SJCRH30 (cell line): ENCODE measurements at regions not wholly inside any gene's neighbourhood (a gene's known extent, or its start where the extent isn't known, plus 50 kb on each side); places are given as distances from the start of the nearest gene placed in this dataset.
A peak's percentile ranks its signal among the peaks of the same experiment; 100 is the strongest.
"Not testable (repeated sequence)": the region's sequence is repeated elsewhere in the genome, so short reads cannot be mapped to it uniquely, and the experiment has no call there.

Source experiments
- DNase-seq, 2 experiments: peaks; one replicate each; pipeline ENCODE4 v3.0.0-alpha.2; 2015 to 2020
- H3K27ac ChIP-seq: fragments of 250-450 bp; sonication (Bioruptor Pico); 2 replicates; pipeline ENCODE4 v1.5.1; 2020; ENCODE audit warnings: mild to moderate bottlenecking, moderate library complexity
- H3K27me3 ChIP-seq: fragments of 250-450 bp; sonication (Bioruptor Pico); 2 replicates; pipeline ENCODE4 v1.5.1; 2020; ENCODE audit warnings: mild to moderate bottlenecking, moderate library complexity
- H3K36me3 ChIP-seq: fragments of 250-450 bp; sonication (Bioruptor Pico); 2 replicates; pipeline ENCODE4 v1.5.1; 2020; ENCODE audit warnings: mild to moderate bottlenecking, moderate library complexity
- H3K4me1 ChIP-seq: fragments of 250-450 bp; sonication (Bioruptor Pico); 2 replicates; pipeline ENCODE4 v1.5.1; 2020; ENCODE audit warnings: mild to moderate bottlenecking, moderate library complexity
- H3K4me3 ChIP-seq: fragments of 250-450 bp; sonication (Bioruptor Pico); 2 replicates; pipeline ENCODE4 v1.5.1; 2020; ENCODE audit warnings: mild to moderate bottlenecking, moderate library complexity
- H3K9me3 ChIP-seq: fragments of 250-450 bp; sonication (Bioruptor Pico); replicated peaks from 2 replicates; pipeline ENCODE4 v1.5.1; 2020; ENCODE audit warnings: mild to moderate bottlenecking, moderate library complexity

- no peaks in the 10 kb centered on the region; the same call in 1 of the 2 replicates for H3K4me1 ChIP-seq
- DNase-seq, result no peak
- no peak overlapping the region for H3K27ac ChIP-seq
- no peak overlapping the region for H3K4me3 ChIP-seq
- no peaks in the 10 kb centered on the region for H3K9me3 ChIP-seq
- no peaks in the 10 kb centered on the region for H3K27me3 ChIP-seq
- no peaks in the 10 kb centered on the region for H3K36me3 ChIP-seq
These were observed 1063.9 kb upstream of the ACO1 start for GRCh38 chr9:31320494-31320893.

GRCh38 chr9:31321256-31321655 lies 1063.2 kb upstream of the ACO1 start:
- no peak overlapping the region for H3K4me3 ChIP-seq
- H3K27ac ChIP-seq, result no peak overlapping the region
- H3K9me3 ChIP-seq, result no peaks in the 10 kb centered on the region
- no peak for DNase-seq
- no peaks in the 10 kb centered on the region; the same call in 1 of the 2 replicates for H3K4me1 ChIP-seq
- no peaks in the 10 kb centered on the region for H3K27me3 ChIP-seq
- H3K36me3 ChIP-seq, result no peaks in the 10 kb centered on the region

- Histone ChIP-seq H3K4me1 (no peaks in the 10 kb centered on the region; the same call in 1 of the 2 replicates), H3K27me3 (no peaks in the 10 kb centered on the region), H3K36me3 (no peaks in the 10 kb centered on the region), H3K27ac (no peak overlapping the region), H3K9me3 (no peaks in the 10 kb centered on the region), H3K4me3 (no peak overlapping the region)
- DNase-seq, result peak; percentile 62 to 68
These were observed 1062.8 kb upstream of the ACO1 start for GRCh38 chr9:31321686-31322085.

DNA sequence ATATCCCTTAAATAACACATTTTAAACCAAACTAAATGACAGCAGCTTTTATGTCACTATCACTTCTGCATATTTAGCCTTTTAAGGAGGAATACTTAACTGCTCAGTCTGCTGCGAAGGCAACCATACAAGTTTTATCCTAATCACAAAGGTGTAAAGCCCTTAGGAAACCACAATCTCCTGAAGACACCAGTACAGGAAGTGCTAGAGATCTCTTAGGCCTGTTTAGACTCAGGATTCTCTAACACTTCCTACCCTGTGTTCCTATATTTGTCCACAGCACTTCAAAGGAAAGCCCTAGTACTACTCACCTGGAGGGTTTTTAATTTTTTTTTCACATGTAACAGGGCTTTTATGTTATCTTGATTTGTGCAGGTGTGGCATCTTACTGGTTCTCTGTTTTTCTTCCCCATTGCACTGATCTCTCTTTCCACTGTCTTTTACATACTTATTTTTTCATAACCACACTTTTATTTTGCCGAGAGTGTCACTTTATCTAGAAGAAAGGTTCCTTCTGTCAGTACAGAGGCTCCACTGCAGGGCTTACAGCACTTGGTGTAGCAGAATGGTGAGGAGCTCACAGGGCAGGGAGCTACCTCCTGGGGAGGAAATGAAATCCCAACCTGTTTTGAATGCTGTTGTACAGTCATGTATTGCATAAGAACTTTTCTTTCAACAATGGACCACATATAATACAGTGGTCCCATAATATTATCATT lies 1060.6 kb upstream of the ACO1 start:
- no peak overlapping the region for H3K27ac ChIP-seq
- no peaks in the 10 kb centered on the region for H3K27me3 ChIP-seq
- H3K4me1 ChIP-seq, result no peaks in the 10 kb centered on the region; the same call in 1 of the 2 replicates
- no peaks in the 10 kb centered on the region for H3K36me3 ChIP-seq
- H3K4me3 ChIP-seq, result no peak overlapping the region
- H3K9me3 ChIP-seq, result no peaks in the 10 kb centered on the region
- no peak for DNase-seq

GRCh38 chr9:31325778-31326177 lies 1058.7 kb upstream of the ACO1 start:
- Histone ChIP-seq H3K36me3 (no peaks in the 10 kb centered on the region), H3K4me1 (no peaks in the 10 kb centered on the region; the same call in 1 of the 2 replicates), H3K9me3 (no peaks in the 10 kb centered on the region), H3K27ac (no peak overlapping the region), H3K4me3 (no peak overlapping the region), H3K27me3 (no peaks in the 10 kb centered on the region)
- DNase-seq, result no peak

DNA sequence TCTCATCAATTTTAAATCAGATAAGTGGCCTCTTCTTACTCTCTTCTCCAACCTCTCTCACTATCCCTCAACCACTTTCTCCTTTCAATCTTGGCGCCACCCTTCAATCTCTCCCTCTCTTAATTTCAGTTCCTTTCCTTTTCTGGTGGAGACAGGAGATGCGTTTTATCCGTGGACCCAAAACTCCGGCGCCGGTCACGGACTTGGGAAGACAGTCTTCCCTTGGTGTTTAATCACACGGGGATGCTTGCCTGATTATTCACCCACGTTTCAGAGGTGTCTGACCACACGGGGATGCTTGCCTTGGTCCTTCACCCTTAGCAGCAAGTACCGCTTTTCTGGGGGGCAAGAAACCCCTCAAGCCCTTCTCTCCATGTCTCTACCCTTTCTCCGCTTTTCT lies 1057.6 kb upstream of the ACO1 start:
- H3K27me3 ChIP-seq, H3K27ac ChIP-seq, DNase-seq, H3K4me1 ChIP-seq, H3K9me3 ChIP-seq, H3K36me3 ChIP-seq, H3K4me3 ChIP-seq: not testable (repeated sequence)

- Histone ChIP-seq H3K9me3 (no peaks in the 10 kb centered on the region), H3K27ac (no peak overlapping the region), H3K27me3 (no peaks in the 10 kb centered on the region), H3K4me3 (no peak overlapping the region), H3K4me1 (no peaks in the 10 kb centered on the region), H3K36me3 (no peaks in the 10 kb centered on the region)
- DNase-seq, result no peak
These were observed 1049.5 kb upstream of the ACO1 start for GRCh38 chr9:31334837-31335528.

DNA sequence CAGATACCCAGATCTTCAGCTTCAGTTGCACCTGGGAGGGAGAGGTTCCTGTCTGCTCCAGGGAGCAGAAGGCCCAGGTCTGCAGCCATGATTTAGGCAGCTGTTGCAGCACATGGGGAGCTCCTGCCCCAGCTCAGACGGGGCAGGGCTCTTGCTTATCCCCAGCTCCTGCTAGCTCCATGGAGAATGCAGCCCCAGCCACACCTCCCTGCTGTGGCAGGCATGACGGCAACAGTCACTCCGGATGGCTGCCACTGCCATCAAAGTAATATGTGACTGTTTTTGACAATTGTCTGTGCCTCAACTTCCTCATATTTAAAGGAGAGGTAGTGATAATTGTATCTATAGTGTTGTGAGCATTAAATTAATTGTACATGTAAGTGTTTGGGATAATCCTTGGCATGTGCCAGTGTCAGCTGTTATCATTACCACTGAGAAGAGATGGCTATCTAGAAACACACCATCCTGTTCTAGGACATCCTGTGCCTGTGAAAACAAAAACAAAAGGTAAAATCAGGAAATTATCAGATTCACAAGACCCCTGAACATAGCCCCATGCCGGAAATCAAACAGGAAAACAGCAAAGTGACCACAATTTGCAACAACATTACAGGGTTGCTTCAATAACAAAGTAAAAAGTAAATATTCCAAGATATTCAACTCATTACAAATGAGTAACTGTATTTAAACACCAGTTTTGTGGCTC lies 1048.8 kb upstream of the ACO1 start:
- H3K4me1 ChIP-seq, result no peaks in the 10 kb centered on the region
- H3K27me3 ChIP-seq, result no peaks in the 10 kb centered on the region
- H3K36me3 ChIP-seq, result no peaks in the 10 kb centered on the region
- no peak for DNase-seq
- H3K27ac ChIP-seq, result no peak overlapping the region
- no peak overlapping the region for H3K4me3 ChIP-seq
- no peaks in the 10 kb centered on the region for H3K9me3 ChIP-seq

DNA sequence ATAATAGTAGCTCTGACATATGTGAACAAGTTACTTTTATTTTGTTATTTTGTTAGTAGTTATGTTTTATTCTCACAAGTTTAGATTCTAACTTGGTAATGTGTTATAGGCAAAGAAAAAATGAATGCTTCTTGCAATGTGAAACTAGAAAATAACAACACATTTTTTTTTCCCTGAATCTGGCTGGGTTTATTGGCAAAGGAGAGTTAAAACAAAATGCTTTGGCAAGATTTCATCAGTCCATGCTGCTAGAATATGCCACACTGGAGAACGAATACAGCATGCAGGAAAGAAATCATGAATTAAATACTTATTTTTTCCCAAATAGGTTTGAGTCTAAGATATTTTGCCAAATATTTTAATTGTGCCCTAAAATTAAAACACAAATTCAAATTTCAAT lies 1048.1 kb upstream of the ACO1 start:
- no peaks in the 10 kb centered on the region for H3K4me1 ChIP-seq
- DNase-seq, result no peak
- H3K27ac ChIP-seq, result no peak overlapping the region
- no peaks in the 10 kb centered on the region for H3K27me3 ChIP-seq
- H3K36me3 ChIP-seq, result no peaks in the 10 kb centered on the region
- H3K4me3 ChIP-seq, result no peak overlapping the region
- H3K9me3 ChIP-seq, result no peaks in the 10 kb centered on the region

- DNase-seq, result no peak
These were observed 1047.6 kb upstream of the ACO1 start for GRCh38 chr9:31336841-31337240.

DNA sequence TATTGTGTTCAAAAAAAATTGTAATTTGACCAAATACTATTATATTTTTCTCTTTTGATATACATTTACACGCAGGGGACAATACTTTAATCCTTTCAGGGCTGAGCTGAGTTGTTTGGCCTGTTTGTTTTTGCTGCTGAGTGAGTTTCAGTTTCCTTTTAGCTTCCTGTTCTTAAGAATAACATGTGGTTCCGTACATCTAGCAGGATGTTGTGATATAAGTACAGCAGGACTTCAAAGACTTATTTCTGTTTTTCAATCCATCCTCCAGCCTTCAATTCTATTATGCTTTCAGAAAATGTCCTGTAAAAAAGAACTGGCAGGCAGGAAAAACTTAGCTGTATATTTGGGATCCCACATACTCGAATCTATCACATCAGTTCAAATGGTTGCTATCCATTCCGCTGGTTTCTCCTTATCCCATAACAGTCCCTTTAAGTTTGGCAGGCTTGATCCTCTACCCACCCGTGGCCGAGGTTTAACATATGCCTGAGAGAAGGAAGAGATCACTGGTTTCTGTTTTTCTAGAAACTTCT lies 1037.3 kb upstream of the ACO1 start:
- H3K9me3 ChIP-seq, result no peaks in the 10 kb centered on the region
- H3K4me3 ChIP-seq, result no peak overlapping the region
- H3K27me3 ChIP-seq, result no peaks in the 10 kb centered on the region
- no peaks in the 10 kb centered on the region for H3K36me3 ChIP-seq
- H3K27ac ChIP-seq, result no peak overlapping the region
- no peaks in the 10 kb centered on the region for H3K4me1 ChIP-seq
- DNase-seq, result peak in 1 of 2 experiments; percentile 17

More at GRCh38 chr9:31336841-31337240, 1047.6 kb upstream of the ACO1 start:
- Histone ChIP-seq H3K27ac (no peak overlapping the region), H3K4me1 (no peaks in the 10 kb centered on the region), H3K36me3 (no peaks in the 10 kb centered on the region), H3K27me3 (no peaks in the 10 kb centered on the region), H3K9me3 (no peaks in the 10 kb centered on the region), H3K4me3 (no peak overlapping the region)

DNA sequence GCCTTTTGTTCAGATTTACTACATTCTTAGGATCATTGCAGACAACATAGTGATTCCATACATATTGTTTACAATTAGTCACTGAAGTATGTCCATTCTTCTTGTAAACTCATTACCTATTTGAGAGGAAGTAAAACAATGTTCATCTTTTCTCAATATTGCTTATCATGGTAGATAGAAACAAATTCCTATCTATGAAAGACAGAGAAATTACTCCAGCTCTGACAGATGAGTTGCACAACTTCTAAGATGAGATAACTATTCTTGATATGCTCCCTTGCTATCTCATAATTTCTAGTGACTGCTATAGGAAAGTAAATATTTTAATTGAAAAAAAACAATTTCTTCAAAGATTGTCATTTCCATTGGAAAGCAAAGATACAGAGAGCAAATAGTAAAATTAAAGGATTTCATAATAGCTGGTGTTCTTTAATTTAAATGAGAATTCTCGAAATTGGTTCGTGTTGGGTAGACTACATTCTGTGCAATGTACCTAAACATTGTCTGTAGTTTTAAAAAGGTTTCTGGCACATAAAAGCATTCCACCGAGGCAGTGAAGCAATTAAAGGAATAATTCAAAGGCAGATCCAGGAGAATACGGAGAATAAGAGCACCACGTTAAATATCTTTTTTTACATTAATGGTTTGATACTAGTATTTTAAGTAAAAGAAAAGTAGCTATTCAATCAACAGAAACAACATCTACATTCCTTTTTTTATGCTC lies 1029.1 kb upstream of the ACO1 start:
- no peaks in the 10 kb centered on the region for H3K27me3 ChIP-seq
- DNase-seq, result no peak
- no peaks in the 10 kb centered on the region for H3K36me3 ChIP-seq
- peaks cover 12% of the 10 kb centered on the region for H3K4me1 ChIP-seq
- peak overlapping the region; percentile 47 for H3K27ac ChIP-seq
- no peaks in the 10 kb centered on the region for H3K9me3 ChIP-seq
- no peak overlapping the region for H3K4me3 ChIP-seq

GRCh38 chr9:31355965-31356364 lies 1028.5 kb upstream of the ACO1 start:
- Histone ChIP-seq H3K36me3 (no peaks in the 10 kb centered on the region), H3K27ac (peak overlapping the region; percentile 47), H3K27me3 (no peaks in the 10 kb centered on the region), H3K9me3 (no peaks in the 10 kb centered on the region), H3K4me3 (no peak overlapping the region), H3K4me1 (peaks cover 12% of the 10 kb centered on the region)
- peak in 1 of 2 experiments; percentile 28 for DNase-seq

DNA sequence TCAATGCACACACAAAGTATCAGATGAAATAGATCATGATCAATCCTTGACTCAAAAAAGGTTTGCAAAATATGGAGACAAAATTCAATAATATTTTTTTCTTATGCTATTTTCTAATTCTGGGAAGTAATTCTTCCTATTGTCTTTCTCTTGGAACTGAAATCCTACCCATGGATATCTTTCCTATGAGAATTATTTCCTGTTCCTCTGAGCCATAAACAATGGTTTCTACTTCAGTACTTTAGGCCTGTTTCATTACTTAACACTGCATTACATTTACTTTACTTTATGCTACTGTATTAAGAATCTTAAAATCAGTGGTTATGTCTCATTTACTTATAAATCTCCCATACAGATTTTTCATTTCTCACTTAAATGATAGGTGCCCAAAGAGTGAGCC lies 1025.4 kb upstream of the ACO1 start:
- Histone ChIP-seq H3K27me3 (no peaks in the 10 kb centered on the region), H3K9me3 (no peaks in the 10 kb centered on the region), H3K4me1 (peaks cover 12% of the 10 kb centered on the region), H3K4me3 (no peak overlapping the region), H3K27ac (no peak overlapping the region), H3K36me3 (no peaks in the 10 kb centered on the region)
- DNase-seq, result no peak
